Heart left ventricle (tissue), 13 donors: ENCODE measurements at regions not wholly inside any gene's neighbourhood (a gene's known extent, or its start where the extent isn't known, plus 50 kb on each side); places are given as distances from the start of the nearest gene placed in this dataset.

Experiments used
- CTCF ChIP-seq, 12 donors: fragments of 200-600 bp; sonication (generic) in 4 of 12; IDR thresholded peaks; one replicate each; pipeline versions ENCODE4 v1.5.0 to v1.8.0; 2018 to 2022; ENCODE audit warnings: antibody characterized with exemption in 12 of 12, mild to moderate bottlenecking in 5 of 12
- POLR2A ChIP-seq, 2 donors: fragments of 450-650 bp; IDR thresholded peaks; one replicate each; pipeline ENCODE4 v1.6.1; 2017; ENCODE audit warnings: antibody characterized with exemption in 2 of 2, mild to moderate bottlenecking in 2 of 2, moderate library complexity in 2 of 2
- donor health status: ischemic (EF 13 %, LVEDD 7.1; RV severe dilation, severe dysfunction).
- donor health status: DM: no; HTN: yes; CAD: no.
- donor health status: DM: no; HTN: no; CAD: no.
- donor health status: ischemic (EF 25% LVEDD 6.9; RV normal size, moderate dysfunction).
- donor health status: ischemic (EF 25% LVEDD 5.7; RV mildly dilated, moderate dysfunction).
- donor health status: ischemic (EF 35%, LVEDD 5.7; RV mildly dilated, moderate dysfunction).
- donor health status: nonischemic (EF 11% LVEDD 7.7; RV severe dilation, severe dysfunction).
- donor health status: DM: yes; HTN: yes; CAD: no.
- donor health status: PGD.
- donor health status: ischemic (EF 29% LVEDD 5.4; RV normal size, mild dysfunction).
- donor health status: nonischemic (EF 23%, LVEDD 6.1; RV moderate dilation, normal function).

- TF ChIP-seq CTCF (IDR thresholded peaks at IDR 0.05) = no peak
- no peak for TF ChIP-seq POLR2A (IDR thresholded peaks at IDR 0.05)
Measured at GRCh38 chr5:167512111-167512510, 779.3 kb upstream of the WWC1 start.
